ENCODE measurements at regions not wholly inside any gene's neighbourhood (a gene's known extent, or its start where the extent isn't known, plus 50 kb on each side); places are given as distances from the start of the nearest gene placed in this dataset.

- Histone ChIP-seq H3K9me3 (replicated peaks in 1 of 3) (no peaks in the 10 kb centered on the region), H3K4me1 (replicated peaks in 1 of 2) (no peaks in the 10 kb centered on the region), H3K27ac (no peak overlapping the region), H3K36me3 (replicated peaks in 1 of 2) (no peaks in the 10 kb centered on the region), H3K27me3 (no peaks in the 10 kb centered on the region), H3K4me3 (no peak overlapping the region)
- 37 to 50% (median 44%) methylated on average over 3 of the region's 3 CpGs for WGBS, 4 donors
- TF ChIP-seq CTCF (IDR thresholded peaks at IDR 0.05) (no peak), POLR2A (IDR thresholded peaks at IDR 0.05) (no peak)
- intact Hi-C loops (cut with DNase I): no loop called here
- peak in 2 of 7 donors; percentile 9 to 22 for DNase-seq
Measured at GRCh38 chr5:72036951-72037350, 70.3 kb upstream of the MAP1B start.

GRCh38 chr5:72040513-72040912 lies 66.8 kb upstream of the MAP1B start:
- H3K9me3 ChIP-seq (replicated peaks in 1 of 3): no peaks in the 10 kb centered on the region
- intact Hi-C loops (cut with DNase I): no loop called here

GRCh38 chr5:72041654-72042053 lies 65.6 kb upstream of the MAP1B start:
- Histone ChIP-seq H3K27ac (no peak overlapping the region), H3K4me3 (no peak overlapping the region), H3K4me1 (replicated peaks in 1 of 2) (no peaks in the 10 kb centered on the region), H3K27me3 (no peaks in the 10 kb centered on the region), H3K9me3 (replicated peaks in 1 of 3) (no peaks in the 10 kb centered on the region), H3K36me3 (replicated peaks in 1 of 2) (no peaks in the 10 kb centered on the region)
- WGBS, 4 donors: 11 to 31% (median 26%) methylated on average over 2 of the region's 2 CpGs
- DNase-seq: no peak
- TF ChIP-seq POLR2A (IDR thresholded peaks at IDR 0.05) (no peak), CTCF (IDR thresholded peaks at IDR 0.05) (no peak)
- intact Hi-C loops (cut with DNase I): no loop called here

More at GRCh38 chr5:72040513-72040912, 66.8 kb upstream of the MAP1B start:
- TF ChIP-seq POLR2A (IDR thresholded peaks at IDR 0.05) (no peak), CTCF (IDR thresholded peaks at IDR 0.05) (no peak)
- Histone ChIP-seq H3K27me3 (no peaks in the 10 kb centered on the region), H3K4me1 (replicated peaks in 1 of 2) (no peaks in the 10 kb centered on the region), H3K27ac (peak overlapping the region in 2 of 5 donors; percentile 37 to 46), H3K4me3 (no peak overlapping the region), H3K36me3 (replicated peaks in 1 of 2) (no peaks in the 10 kb centered on the region)
- DNase-seq: no peak

- 44 to 60% (median 54%) methylated on average over 1 of the region's 1 CpG for WGBS, 4 donors
- Histone ChIP-seq H3K36me3 (replicated peaks in 1 of 2) (no peaks in the 10 kb centered on the region), H3K9me3 (replicated peaks in 1 of 3) (no peaks in the 10 kb centered on the region), H3K4me3 (no peak overlapping the region), H3K27me3 (no peaks in the 10 kb centered on the region), H3K27ac (no peak overlapping the region), H3K4me1 (replicated peaks in 1 of 2) (no peaks in the 10 kb centered on the region)
- intact Hi-C loops (cut with DNase I): no loop called here
- TF ChIP-seq CTCF (IDR thresholded peaks at IDR 0.05): no peak
- no peak for DNase-seq
Measured at GRCh38 chr5:72042097-72042496, 65.2 kb upstream of the MAP1B start.
